ENCODE measurements at regions not wholly inside any gene's neighbourhood (a gene's known extent, or its start where the extent isn't known, plus 50 kb on each side); places are given as distances from the start of the nearest gene placed in this dataset.

GRCh38 chr19:33988601-33989000 is 183.7 kb upstream of the LSM14A start:
- no peak for TF ChIP-seq POLR2AphosphoS5 (IDR thresholded peaks at IDR 0.05; ENCODE audit: low read depth)
- no peak for TF ChIP-seq ZNF114 (CRISPR knock-in tag; IDR thresholded peaks at IDR 0.05)
- no peak for TF ChIP-seq CTCF (conservative IDR thresholded peaks at IDR 0.05; ENCODE audit: low read depth in 2 of 2)
- no peak for TF ChIP-seq EZH2phosphoT487 (IDR thresholded peaks at IDR 0.05; ENCODE audit: unreplicated experiment)
- no peak for TF ChIP-seq REST (IDR thresholded peaks at IDR 0.05; ENCODE audit: unreplicated experiment)
- no peak for TF ChIP-seq EZH2 (IDR thresholded peaks at IDR 0.05; ENCODE audit: low read depth, unreplicated experiment)

Data from GM23338 (cell line).